ENCODE measurements at regions not wholly inside any gene's neighbourhood (a gene's known extent, or its start where the extent isn't known, plus 50 kb on each side); places are given as distances from the start of the nearest gene placed in this dataset.

DNA sequence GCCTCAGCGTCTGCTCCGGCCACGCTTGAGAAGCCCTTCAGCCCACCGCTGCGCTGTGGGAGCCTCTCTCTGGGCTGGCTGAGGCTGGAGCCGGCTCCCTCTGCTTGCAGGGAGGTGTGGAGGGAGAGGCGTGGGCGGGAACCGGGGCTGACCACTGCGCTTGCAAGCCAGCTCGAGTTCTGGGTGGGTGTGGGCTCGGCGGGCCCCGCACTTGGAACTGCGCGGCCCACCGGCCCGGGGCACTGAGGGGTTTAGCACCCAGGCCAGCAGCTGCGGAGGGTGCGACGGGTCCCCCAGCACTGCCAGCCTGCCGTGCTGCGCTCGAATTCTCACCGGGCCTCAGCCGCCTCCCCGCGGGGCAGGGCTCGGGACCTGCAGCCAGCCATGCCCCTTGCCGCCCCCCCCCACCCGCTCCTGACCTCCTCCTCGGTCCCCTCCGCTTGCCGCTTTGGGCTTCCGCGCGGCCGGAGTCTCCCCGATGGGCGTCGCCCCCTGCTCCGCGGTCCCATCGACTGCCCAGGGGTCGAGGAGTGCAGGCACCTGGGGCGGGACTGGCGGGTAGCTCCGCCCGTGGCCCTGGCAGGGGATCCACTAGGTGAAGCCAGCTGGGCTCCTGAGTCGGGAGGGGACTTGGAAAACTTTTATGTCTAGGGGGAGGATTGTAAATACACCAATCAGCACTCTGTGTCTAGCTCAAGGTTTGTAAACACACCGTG, 106.7 kb downstream of the RAP2B start:
- TF ChIP-seq, protein P1, sequence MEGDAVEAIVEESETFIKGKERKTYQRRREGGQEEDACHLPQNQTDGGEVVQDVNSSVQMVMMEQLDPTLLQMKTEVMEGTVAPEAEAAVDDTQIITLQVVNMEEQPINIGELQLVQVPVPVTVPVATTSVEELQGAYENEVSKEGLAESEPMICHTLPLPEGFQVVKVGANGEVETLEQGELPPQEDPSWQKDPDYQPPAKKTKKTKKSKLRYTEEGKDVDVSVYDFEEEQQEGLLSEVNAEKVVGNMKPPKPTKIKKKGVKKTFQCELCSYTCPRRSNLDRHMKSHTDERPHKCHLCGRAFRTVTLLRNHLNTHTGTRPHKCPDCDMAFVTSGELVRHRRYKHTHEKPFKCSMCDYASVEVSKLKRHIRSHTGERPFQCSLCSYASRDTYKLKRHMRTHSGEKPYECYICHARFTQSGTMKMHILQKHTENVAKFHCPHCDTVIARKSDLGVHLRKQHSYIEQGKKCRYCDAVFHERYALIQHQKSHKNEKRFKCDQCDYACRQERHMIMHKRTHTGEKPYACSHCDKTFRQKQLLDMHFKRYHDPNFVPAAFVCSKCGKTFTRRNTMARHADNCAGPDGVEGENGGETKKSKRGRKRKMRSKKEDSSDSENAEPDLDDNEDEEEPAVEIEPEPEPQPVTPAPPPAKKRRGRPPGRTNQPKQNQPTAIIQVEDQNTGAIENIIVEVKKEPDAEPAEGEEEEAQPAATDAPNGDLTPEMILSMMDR (IDR thresholded peaks at IDR 0.05): no peak
- no peak for TF ChIP-seq POLR2A (IDR thresholded peaks at IDR 0.05)
